ENCODE measurements at regions not wholly inside any gene's neighbourhood (a gene's known extent, or its start where the extent isn't known, plus 50 kb on each side); places are given as distances from the start of the nearest gene placed in this dataset.

- H3K27me3 ChIP-seq = no peaks in the 10 kb centered on the region
- H3K4me1 ChIP-seq = no peaks in the 10 kb centered on the region
- TF ChIP-seq CTCF (IDR thresholded peaks at IDR 0.05) = no peak
- H3K4me3 ChIP-seq = no peak overlapping the region
- no peak overlapping the region for H3K27ac ChIP-seq
- no peaks in the 10 kb centered on the region for H3K9me3 ChIP-seq
- DNase-seq (ENCODE audit: low spot score in 2 of 2) = no peak
- intact Hi-C loops (cut with DNase I) = no loop called here
- no peaks in the 10 kb centered on the region for H3K36me3 ChIP-seq
Measured at GRCh38 chr6:165827190-165827518, 164.1 kb upstream of the PDE10A start.

DNA sequence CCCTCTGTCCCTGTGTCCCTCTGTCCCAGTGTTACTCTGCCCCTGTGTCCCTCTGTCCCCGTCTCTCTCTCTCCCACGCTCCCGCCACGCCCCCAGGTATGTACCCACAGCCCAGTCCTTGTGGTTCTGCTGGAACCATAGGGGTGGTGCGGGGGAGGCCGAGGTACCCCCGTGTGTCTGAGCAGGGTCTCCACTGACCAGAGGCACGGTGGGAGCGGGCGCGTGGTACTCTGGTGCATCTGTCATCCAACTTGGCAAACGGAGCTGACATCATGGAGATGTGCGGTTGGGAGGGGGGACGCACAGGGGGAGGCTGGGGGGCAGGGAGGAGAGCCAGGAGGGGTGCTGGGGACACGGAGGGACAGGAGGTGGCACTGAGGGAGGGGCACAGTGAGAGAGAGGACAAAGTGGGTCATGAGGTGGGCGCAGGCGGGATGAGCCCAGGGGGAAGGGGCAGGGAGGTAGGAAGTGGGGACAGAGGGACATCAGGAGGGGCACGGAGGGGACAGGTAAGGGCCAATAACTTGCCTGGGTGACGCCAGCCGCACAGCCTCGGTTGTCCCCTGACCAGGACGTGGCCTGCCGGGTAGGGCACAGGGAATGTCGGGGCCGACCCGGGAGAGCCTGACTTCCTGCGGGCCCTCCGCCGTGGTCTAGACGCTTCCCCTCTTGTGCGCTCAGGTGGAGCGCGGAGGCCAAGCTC is 163.6 kb upstream of the PDE10A start:
- Histone ChIP-seq H3K4me3 (no peak overlapping the region), H3K36me3 (no peaks in the 10 kb centered on the region), H3K27me3 (no peaks in the 10 kb centered on the region), H3K4me1 (no peaks in the 10 kb centered on the region), H3K27ac (no peak overlapping the region), H3K9me3 (no peaks in the 10 kb centered on the region)
- TF ChIP-seq CTCF (IDR thresholded peaks at IDR 0.05) = no peak
- intact Hi-C loops (cut with DNase I) = no loop called here
- DNase-seq (ENCODE audit: low spot score in 2 of 2) = no peak

DNA sequence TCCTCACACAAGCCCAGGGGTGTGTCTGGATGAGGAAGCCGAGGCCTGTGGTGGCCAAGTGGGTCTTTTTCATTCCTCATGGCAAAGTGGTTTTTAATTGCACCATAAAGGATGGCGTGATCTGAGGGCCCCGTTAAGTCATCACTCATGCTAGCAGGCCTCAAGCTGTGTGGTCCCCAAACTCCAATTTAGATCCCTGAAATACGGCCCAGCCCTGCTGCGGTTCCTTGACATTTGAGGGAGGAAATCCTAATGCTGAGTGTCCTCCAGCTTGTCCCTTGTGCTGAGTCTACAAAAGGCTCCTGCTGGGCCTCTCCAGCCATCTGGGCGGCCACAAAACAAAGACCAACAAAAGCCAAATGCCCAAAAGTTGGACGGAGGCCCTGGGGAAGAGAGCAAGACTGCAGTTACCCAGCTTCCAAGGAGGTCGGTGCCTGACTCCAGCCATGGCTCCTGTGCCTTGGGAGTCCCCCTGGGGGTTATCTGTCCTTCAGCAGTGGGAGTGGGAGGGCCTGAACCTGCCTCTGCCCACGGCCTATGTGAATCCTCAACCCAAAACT is 162.3 kb upstream of the PDE10A start:
- H3K36me3 ChIP-seq = no peaks in the 10 kb centered on the region
- no peak overlapping the region for H3K4me3 ChIP-seq
- no peaks in the 10 kb centered on the region for H3K9me3 ChIP-seq
- no peaks in the 10 kb centered on the region for H3K27me3 ChIP-seq
- no peak for TF ChIP-seq CTCF (IDR thresholded peaks at IDR 0.05)
- H3K4me1 ChIP-seq = no peaks in the 10 kb centered on the region
- DNase-seq (ENCODE audit: low spot score in 2 of 2) = no peak
- intact Hi-C loops (cut with DNase I) = no loop called here
- no peak overlapping the region for H3K27ac ChIP-seq

- no peak for DNase-seq (ENCODE audit: low spot score in 2 of 2)
- H3K9me3 ChIP-seq = no peaks in the 10 kb centered on the region
- H3K27ac ChIP-seq = no peak overlapping the region
- intact Hi-C loops (cut with DNase I) = no loop called here
- no peaks in the 10 kb centered on the region for H3K27me3 ChIP-seq
- H3K4me1 ChIP-seq = no peaks in the 10 kb centered on the region
- H3K4me3 ChIP-seq = no peak overlapping the region
- TF ChIP-seq CTCF (IDR thresholded peaks at IDR 0.05) = no peak
- no peaks in the 10 kb centered on the region for H3K36me3 ChIP-seq
Measured at GRCh38 chr6:165823609-165824326, 160.7 kb upstream of the PDE10A start.

DNA sequence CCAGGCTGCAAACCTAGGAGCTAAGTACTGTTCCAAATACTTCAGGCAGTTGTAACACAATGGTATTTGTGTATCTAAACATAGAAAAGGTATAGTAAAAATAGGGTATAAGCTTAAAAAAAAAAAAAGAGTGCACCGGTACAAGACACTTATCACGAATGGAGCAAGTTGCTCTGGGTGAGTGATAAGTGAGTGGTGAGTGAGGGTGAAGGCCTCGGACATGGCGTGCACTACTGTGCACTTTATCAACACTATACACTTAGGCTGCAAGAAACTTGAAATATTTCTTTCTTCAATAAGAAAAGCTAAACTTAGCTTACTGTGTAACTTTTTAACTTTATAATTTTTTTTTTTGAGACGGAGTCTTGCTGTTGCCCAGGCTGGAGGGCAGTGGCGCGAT is 159.5 kb upstream of the PDE10A start:
- Histone ChIP-seq H3K4me1 (no peaks in the 10 kb centered on the region), H3K27ac (no peak overlapping the region), H3K4me3 (no peak overlapping the region), H3K27me3 (no peaks in the 10 kb centered on the region), H3K36me3 (no peaks in the 10 kb centered on the region), H3K9me3 (no peaks in the 10 kb centered on the region)
- DNase-seq (ENCODE audit: low spot score in 2 of 2) = no peak
- intact Hi-C loops (cut with DNase I) = no loop called here
- no peak for TF ChIP-seq CTCF (IDR thresholded peaks at IDR 0.05)

Data from ascending aorta (tissue), 2 donors.